NCI-H2196 (cell line): ENCODE measurements at regions not wholly inside any gene's neighbourhood (a gene's known extent, or its start where the extent isn't known, plus 50 kb on each side); places are given as distances from the start of the nearest gene placed in this dataset.

Experiments used
- DNase-seq: peaks from one replicate; lab custom pipeline; 2025; ENCODE audit not compliant: unreplicated experiment; lab: John Stamatoyannopoulos, UW

DNA sequence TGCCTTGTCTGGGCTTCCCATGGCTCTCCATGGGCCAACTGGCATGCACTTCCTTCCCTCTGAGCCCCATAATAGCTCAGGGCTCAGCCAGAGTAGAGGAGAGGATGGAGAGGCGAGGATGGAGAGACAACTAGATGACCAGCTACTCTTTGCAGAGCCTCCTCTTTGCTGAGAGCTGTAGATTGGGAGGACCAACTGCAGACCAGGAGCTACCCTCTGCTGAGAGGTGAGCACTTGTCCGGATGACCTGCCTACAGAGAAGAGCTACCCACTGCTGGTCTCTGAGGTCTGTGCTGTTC lies 58.0 kb upstream of the ETV3 start:
- DNase-seq = no peak

DNA sequence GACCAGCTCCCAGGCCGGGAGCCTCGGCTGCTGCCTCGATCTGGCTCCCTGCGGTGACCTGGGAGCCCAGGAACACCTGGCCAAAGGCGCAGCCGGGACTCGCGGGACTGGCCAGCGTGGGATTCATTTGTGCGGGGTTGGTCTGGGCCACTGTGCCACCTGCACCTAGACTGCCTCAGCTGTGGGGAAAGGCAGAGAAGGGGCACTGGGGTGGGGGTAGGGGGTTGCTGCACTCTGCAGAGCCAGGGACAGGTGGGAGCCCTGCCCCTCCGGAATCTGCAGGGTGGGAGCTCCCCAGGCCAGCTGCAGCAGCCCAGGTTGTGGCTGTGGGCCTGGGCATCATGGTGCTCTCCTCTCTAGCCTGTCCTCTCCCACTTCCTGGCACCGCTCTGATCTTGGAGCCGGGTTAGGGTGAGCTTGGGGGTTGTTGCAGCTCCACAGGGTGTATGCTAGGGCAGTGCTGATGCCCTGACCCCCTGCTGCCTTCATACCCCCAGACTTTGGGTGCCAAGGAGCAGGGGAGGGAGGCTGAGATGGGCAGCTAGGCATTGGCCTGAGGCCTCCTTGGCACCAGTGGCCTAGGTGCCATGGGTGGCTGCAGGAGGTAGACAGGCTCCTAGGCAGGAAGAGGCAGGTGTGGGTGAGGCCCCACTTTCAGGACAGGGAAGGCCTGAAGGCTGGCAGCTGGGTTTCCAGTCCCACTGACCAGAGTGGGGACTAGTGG lies 57.5 kb upstream of the ETV3 start:
- DNase-seq = no peak

DNA sequence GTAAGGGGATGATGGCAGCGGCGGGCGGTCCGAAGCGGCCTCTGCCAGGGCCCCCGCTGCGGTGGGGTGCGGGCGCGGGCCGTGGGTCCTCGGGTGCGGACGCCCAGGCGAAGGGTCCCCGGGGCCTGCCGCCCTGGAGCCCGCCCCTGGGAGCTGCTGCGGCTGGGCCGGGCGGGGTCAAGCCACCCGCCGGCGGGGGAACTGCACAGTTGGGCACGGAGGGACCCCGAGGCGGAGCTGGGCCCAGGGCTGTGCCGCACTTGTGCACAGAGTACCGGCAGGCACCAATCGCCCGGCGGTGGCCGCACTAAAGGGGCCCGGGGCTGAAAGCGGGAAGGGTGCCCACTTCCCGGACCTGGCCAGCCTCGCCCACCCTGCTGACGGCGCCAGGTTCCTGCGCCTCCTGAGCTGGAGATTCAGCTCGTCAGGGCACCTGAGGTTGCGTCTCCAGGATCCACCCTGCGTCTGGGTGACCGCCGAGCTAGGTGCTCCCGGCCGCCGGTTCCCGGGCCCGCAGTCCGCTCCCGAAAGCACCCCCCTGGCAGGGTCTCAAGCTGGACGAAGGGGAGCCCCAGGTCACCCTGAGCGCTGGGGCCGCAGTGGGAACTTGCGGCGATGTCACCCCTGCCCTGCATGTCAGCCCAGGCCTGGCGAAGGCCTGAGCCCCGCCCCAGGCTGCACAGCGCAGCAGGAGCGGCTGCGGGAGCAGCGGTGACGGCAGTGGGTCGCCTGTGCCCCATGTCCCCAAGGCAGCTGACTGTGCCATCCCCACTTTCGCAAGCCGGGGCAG lies 56.7 kb upstream of the ETV3 start:
- no peak for DNase-seq

DNA sequence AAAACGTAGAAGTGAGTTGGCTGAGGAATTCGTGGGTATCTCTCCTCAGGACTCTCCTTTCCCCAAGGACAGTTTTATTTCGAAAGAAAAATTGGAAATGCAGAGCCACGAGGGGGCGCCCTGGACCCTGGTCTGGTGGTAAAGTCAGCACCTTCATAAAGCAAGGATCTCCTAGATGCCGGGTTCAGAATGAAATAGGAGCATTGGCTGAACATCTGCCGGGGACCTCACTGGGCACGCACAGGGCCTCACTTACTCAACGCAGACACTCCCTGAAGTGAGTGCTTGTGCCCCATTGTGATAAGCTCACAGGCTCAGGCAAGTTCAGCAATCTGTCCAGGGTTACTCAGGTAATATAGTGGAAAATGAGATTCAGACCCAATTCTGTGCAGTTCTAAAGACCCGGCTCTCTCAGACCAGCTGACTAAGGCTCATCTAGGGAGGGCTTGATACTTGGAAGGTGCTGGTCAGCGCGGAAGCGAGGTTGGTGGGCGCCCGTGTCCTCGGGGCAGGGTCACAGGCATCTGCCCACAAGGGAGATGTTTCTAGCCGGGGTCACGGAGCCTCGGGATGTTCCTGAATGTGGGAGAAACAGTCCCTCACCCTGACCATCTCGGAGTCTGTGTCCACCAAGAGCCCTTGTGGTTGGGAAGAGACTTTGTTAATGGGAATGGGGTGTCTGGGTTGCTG lies 55.7 kb upstream of the ETV3 start:
- peak; percentile 64 for DNase-seq

DNA sequence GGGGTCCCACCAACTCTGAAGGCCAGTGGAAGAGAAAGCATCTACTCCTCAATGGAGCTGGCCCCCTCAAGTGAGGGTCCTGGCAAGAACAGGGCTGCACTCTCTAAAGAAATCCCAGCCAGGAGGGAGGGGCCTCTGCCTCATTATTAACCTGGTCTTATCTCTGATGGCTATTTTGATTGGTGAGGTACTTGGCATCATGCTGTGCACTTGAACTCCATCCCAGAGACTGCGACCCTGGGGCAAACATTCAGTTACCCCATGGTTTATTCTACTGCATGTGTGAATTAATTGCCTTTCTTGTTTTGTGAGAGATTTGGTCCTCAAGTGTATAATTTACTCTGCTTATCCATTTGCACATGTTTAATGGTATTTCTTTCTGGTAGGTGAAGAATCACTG lies 55.0 kb upstream of the ETV3 start:
- no peak for DNase-seq

DNA sequence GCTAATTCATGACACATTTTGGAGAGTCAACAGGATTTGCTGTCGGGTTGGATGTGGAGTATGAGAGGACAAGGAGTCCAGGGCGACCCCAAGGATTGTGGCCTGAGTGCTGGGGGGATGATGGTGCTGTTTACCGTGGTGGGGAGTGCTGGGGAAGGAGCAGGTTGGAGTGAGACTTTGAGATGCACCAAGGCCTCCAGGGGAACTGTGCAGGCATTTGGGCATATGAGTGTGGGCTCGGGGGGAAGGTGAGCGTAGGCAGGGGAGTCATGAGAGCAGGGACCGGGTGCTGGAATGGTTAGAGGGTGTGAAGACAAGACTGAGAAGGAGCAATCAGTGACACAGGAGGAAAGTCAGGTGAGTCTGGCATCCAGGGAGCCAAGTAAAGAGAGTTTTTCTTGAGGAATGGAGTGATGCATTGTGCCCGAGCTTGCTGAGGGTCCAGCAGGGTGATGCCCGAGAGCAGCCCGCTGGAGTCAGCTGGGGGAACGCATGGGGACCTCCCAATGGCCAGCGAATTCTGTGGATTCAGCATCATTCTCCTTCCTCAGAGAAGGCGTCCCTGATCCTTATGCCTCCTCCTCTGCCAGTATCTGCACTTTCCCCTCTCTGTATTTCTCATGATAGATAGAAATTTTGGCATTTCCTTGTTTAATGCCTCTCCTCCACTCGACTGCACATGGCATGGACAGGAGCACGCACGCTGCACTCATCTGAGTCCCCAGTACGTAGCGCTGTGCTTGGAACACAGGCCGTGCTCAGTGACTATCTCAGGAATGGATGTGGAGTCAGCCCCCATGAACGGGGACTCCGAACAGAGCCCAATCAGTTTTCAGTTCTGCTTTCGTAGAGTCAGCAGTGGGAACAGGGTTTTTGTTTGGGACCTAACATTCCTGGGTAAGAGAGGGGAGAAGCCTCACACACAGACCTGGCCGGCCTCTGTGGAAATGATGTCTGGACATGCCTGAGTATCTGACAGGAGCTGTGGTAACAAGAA lies 52.1 kb upstream of the ETV3 start:
- DNase-seq = no peak

DNA sequence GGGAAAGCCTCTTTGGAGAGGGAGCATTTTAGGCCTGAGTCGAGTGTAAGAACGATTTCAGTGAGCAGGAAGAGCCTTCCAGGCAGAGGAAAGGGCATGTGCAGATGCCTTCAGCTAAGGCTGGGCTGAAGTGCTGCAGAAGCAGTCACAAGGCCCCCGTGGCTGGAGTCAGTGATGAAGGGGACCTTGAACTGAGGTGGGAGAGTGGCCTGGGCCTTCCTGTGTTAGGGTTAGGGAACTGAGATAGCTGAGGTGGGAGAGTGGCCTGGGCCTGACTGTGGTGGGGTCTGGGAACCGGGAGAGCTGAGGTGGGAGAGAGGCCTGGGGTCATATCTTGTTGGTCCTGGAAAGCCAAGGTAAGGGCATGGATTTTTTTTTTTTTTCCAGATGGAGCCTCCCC lies 50.9 kb upstream of the ETV3 start:
- no peak for DNase-seq
